DOHH2 (cell line): ENCODE measurements at regions not wholly inside any gene's neighbourhood (a gene's known extent, or its start where the extent isn't known, plus 50 kb on each side); places are given as distances from the start of the nearest gene placed in this dataset.

Experiments
- EZH2phosphoT487 ChIP-seq: fragments of 200-600 bp; sonication (generic); IDR thresholded peaks from 2 replicates; pipeline ENCODE4 v1.6.1; 2017; ENCODE audit warnings: borderline replicate concordance, mild to moderate bottlenecking, antibody characterized with exemption, low read length, moderate library complexity, mixed read lengths
- TF ChIP-seq, protein P1 (sequence below): fragments of 200-600 bp; sonication (generic); IDR thresholded peaks from one replicate; pipeline ENCODE4 v1.5.1; 2014; ENCODE audit warnings: antibody characterized with exemption, mild to moderate bottlenecking, low read depth, low read length; ENCODE audit not compliant: poor library complexity, severe bottlenecking

DNA sequence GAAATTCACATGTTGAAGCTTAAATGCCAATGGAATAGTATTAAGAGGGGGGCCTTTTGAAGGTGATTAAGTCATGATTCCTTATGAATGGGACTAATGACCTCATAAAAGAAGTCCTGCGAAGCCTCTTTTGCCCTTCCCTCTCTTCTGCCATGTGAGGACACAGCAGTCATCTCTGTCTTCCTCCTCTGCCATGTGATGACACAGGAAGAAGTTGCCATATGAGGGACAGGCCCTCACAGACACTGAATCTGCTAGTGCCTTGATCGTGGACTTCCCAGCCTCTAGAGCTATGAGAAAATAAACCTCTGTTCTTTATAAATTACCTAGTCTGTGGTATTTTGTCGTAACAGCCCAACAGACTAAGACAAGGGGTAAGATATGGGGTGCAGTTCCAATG lies 100.7 kb downstream of the VCPKMT start:
- TF ChIP-seq, protein P1, sequence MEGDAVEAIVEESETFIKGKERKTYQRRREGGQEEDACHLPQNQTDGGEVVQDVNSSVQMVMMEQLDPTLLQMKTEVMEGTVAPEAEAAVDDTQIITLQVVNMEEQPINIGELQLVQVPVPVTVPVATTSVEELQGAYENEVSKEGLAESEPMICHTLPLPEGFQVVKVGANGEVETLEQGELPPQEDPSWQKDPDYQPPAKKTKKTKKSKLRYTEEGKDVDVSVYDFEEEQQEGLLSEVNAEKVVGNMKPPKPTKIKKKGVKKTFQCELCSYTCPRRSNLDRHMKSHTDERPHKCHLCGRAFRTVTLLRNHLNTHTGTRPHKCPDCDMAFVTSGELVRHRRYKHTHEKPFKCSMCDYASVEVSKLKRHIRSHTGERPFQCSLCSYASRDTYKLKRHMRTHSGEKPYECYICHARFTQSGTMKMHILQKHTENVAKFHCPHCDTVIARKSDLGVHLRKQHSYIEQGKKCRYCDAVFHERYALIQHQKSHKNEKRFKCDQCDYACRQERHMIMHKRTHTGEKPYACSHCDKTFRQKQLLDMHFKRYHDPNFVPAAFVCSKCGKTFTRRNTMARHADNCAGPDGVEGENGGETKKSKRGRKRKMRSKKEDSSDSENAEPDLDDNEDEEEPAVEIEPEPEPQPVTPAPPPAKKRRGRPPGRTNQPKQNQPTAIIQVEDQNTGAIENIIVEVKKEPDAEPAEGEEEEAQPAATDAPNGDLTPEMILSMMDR, result no peak
- no peak for TF ChIP-seq EZH2phosphoT487
